ENCODE measurements at regions not wholly inside any gene's neighbourhood (a gene's known extent, or its start where the extent isn't known, plus 50 kb on each side); places are given as distances from the start of the nearest gene placed in this dataset.

- H3K9me3 ChIP-seq (ENCODE audit: insufficient read depth, low read length, severe bottlenecking): no peaks in the 10 kb centered on the region
- no peaks in the 10 kb centered on the region for H4K20me1 ChIP-seq (ENCODE audit: insufficient read depth, low read length)
- H3K4me3 ChIP-seq (ENCODE audit: low read depth in 1 of 2, low read length in 2 of 2): no peak overlapping the region
- DNase-seq (no peak), ATAC-seq (ENCODE audit: insufficient read depth, low read depth) (no peak)
- no peaks in the 10 kb centered on the region for H3K4me1 ChIP-seq (ENCODE audit: insufficient read depth, low read length)
- no peak overlapping the region for H3K27ac ChIP-seq (ENCODE audit: low read length)
- TF ChIP-seq CTCF (IDR thresholded peaks at IDR 0.05; ENCODE audit: borderline replicate concordance, extremely low read depth, low read length, poor library complexity, severe bottlenecking) (no peak), EZH2 (IDR thresholded peaks at IDR 0.05; ENCODE audit: borderline replicate concordance, low read depth, low read length, severe bottlenecking) (no peak)
- H3K27me3 ChIP-seq (ENCODE audit: insufficient read depth, low read length, poor library complexity): no peaks in the 10 kb centered on the region
- no peak overlapping the region for H3K9ac ChIP-seq (ENCODE audit: low read depth, low read length)
- H2AFZ ChIP-seq (ENCODE audit: low read depth, low read length): no peak overlapping the region
- no peaks in the 10 kb centered on the region for H3K79me2 ChIP-seq (ENCODE audit: insufficient read depth, low read length)
- no peaks in the 10 kb centered on the region for H3K36me3 ChIP-seq (ENCODE audit: insufficient read depth, low read length)
- H3K4me2 ChIP-seq (ENCODE audit: insufficient read depth, low read length): no peak overlapping the region
Measured at GRCh38 chr6:165959627-165960026, 208.0 kb downstream of the TBXT start.

- no peak overlapping the region for H3K4me2 ChIP-seq (ENCODE audit: insufficient read depth, low read length)
- no peak for TF ChIP-seq EZH2 (IDR thresholded peaks at IDR 0.05; ENCODE audit: borderline replicate concordance, low read depth, low read length, severe bottlenecking)
- no peak for TF ChIP-seq CTCF (IDR thresholded peaks at IDR 0.05; ENCODE audit: borderline replicate concordance, extremely low read depth, low read length, poor library complexity, severe bottlenecking)
- H4K20me1 ChIP-seq (ENCODE audit: insufficient read depth, low read length): no peaks in the 10 kb centered on the region
- no peaks in the 10 kb centered on the region for H3K27me3 ChIP-seq (ENCODE audit: insufficient read depth, low read length, poor library complexity)
- H3K4me1 ChIP-seq (ENCODE audit: insufficient read depth, low read length): no peaks in the 10 kb centered on the region
- DNase-seq (no peak), ATAC-seq (ENCODE audit: insufficient read depth, low read depth) (no peak)
- H3K27ac ChIP-seq (ENCODE audit: low read length): no peak overlapping the region
- no peaks in the 10 kb centered on the region for H3K36me3 ChIP-seq (ENCODE audit: insufficient read depth, low read length)
- H3K79me2 ChIP-seq (ENCODE audit: insufficient read depth, low read length): no peaks in the 10 kb centered on the region
- no peak overlapping the region for H3K9ac ChIP-seq (ENCODE audit: low read depth, low read length)
- H2AFZ ChIP-seq (ENCODE audit: low read depth, low read length): no peak overlapping the region
- no peak overlapping the region for H3K4me3 ChIP-seq (ENCODE audit: low read depth in 1 of 2, low read length in 2 of 2)
- H3K9me3 ChIP-seq (ENCODE audit: insufficient read depth, low read length, severe bottlenecking): no peaks in the 10 kb centered on the region
Measured at GRCh38 chr6:165956874-165957273, 210.8 kb downstream of the TBXT start.

GRCh38 chr6:165952514-165952913 is 215.1 kb downstream of the TBXT start:
- H3K27ac ChIP-seq (ENCODE audit: low read length): no peak overlapping the region
- H3K9ac ChIP-seq (ENCODE audit: low read depth, low read length): no peak overlapping the region
- no peaks in the 10 kb centered on the region for H3K9me3 ChIP-seq (ENCODE audit: insufficient read depth, low read length, severe bottlenecking)
- no peak overlapping the region for H3K4me2 ChIP-seq (ENCODE audit: insufficient read depth, low read length)
- no peaks in the 10 kb centered on the region for H3K36me3 ChIP-seq (ENCODE audit: insufficient read depth, low read length)
- no peak for TF ChIP-seq EZH2 (IDR thresholded peaks at IDR 0.05; ENCODE audit: borderline replicate concordance, low read depth, low read length, severe bottlenecking)
- H3K79me2 ChIP-seq (ENCODE audit: insufficient read depth, low read length): no peaks in the 10 kb centered on the region
- no peak for ATAC-seq (ENCODE audit: insufficient read depth, low read depth)
- no peaks in the 10 kb centered on the region for H4K20me1 ChIP-seq (ENCODE audit: insufficient read depth, low read length)
- no peaks in the 10 kb centered on the region for H3K4me1 ChIP-seq (ENCODE audit: insufficient read depth, low read length)
- H3K4me3 ChIP-seq (ENCODE audit: low read depth in 1 of 2, low read length in 2 of 2): no peak overlapping the region
- no peaks in the 10 kb centered on the region for H3K27me3 ChIP-seq (ENCODE audit: insufficient read depth, low read length, poor library complexity)
- no peak overlapping the region for H2AFZ ChIP-seq (ENCODE audit: low read depth, low read length)
- DNase-seq: no peak

DNA sequence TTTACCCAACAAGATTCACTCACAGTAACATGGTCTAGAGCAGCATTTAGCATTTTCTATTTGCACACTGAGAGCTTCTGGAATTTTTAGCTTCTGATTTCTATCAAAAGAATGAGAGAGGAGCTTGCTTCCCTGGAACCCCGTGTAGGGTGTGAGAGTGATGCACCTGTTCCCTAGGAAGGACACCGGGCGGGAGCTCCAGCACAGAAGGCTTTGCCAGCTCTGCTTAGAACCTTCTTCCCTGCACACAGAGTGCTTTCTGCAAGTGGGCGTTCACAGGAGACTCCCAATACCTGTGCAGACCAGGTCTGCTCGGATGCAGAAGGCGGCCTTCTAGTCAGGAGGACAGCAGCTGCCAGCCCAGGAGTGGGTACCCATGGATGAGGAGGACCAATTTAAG is 217.3 kb downstream of the TBXT start:
- Histone ChIP-seq H3K27me3 (ENCODE audit: insufficient read depth, low read length, poor library complexity) (no peaks in the 10 kb centered on the region), H3K4me2 (ENCODE audit: insufficient read depth, low read length) (no peak overlapping the region), H4K20me1 (ENCODE audit: insufficient read depth, low read length) (no peaks in the 10 kb centered on the region), H3K27ac (ENCODE audit: low read length) (no peak overlapping the region), H3K36me3 (ENCODE audit: insufficient read depth, low read length) (no peaks in the 10 kb centered on the region), H3K9ac (ENCODE audit: low read depth, low read length) (no peak overlapping the region), H3K9me3 (ENCODE audit: insufficient read depth, low read length, severe bottlenecking) (no peaks in the 10 kb centered on the region), H3K4me1 (ENCODE audit: insufficient read depth, low read length) (no peaks in the 10 kb centered on the region), H3K4me3 (ENCODE audit: low read depth in 1 of 2, low read length in 2 of 2) (no peak overlapping the region), H3K79me2 (ENCODE audit: insufficient read depth, low read length) (no peaks in the 10 kb centered on the region), H2AFZ (ENCODE audit: low read depth, low read length) (no peak overlapping the region)
- ATAC-seq (ENCODE audit: insufficient read depth, low read depth) (no peak), DNase-seq (no peak)
- TF ChIP-seq EZH2 (IDR thresholded peaks at IDR 0.05; ENCODE audit: borderline replicate concordance, low read depth, low read length, severe bottlenecking) (no peak), CTCF (IDR thresholded peaks at IDR 0.05; ENCODE audit: borderline replicate concordance, extremely low read depth, low read length, poor library complexity, severe bottlenecking) (no peak)

Data from DND-41 (cell line).